NOMO-1 treated with DMSO at 0.1 percent for 48 hours (cell line): ENCODE measurements at regions not wholly inside any gene's neighbourhood (a gene's known extent, or its start where the extent isn't known, plus 50 kb on each side); places are given as distances from the start of the nearest gene placed in this dataset.

ENCODE experiments used
- DNase-seq: peaks from one replicate; lab custom pipeline; 2025; ENCODE audit not compliant: unreplicated experiment; lab: John Stamatoyannopoulos, UW

GRCh38 chr2:22513563-22513962, 871.4 kb upstream of the KLHL29 start:
- no peak for DNase-seq

GRCh38 chr2:22517141-22517540, 867.8 kb upstream of the KLHL29 start:
- no peak for DNase-seq

- no peak for DNase-seq
Observed at GRCh38 chr2:22518641-22519040, 866.3 kb upstream of the KLHL29 start.

DNA sequence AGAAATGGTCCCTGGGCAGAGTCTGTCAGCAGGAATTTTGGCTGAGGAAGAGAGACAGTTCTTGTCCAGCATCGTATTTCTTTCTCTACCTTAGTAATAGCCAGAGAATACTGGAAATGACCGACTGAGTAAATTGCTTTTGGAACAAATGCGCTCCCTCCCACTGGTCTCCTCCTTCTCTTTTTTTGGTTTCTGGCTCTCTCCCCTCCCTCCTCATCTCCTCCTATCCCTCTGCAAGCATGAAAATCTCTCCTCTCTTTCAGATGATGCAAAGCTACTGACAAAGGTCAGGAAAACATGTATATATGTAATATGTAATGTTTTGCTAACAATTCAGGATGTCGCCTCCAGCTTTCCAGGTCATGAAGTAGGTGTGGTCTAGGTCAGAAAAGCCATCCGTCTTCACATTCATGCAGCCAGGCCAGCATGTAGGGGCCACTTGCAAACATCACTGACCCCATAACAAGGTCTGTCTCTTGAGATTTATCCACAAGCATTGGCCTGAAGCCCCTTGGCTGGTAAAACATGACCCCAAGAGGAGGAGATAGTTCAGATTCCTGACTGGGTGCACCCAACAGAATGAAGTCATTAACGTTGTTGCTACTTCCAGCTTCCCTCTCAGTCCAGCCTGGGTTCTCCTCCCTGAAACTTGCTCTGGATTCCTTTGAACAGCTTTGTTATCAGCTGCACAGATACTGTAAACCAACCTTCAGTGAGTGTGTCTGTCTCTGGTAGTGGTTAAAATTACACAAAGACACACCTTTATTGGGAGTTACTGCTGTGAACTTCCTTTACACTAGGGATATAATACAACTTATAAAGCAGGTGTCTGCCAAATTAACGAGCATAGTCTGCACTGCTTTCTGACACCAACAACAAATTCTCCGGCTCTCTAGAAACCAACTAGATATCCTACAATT, 864.4 kb upstream of the KLHL29 start:
- no peak for DNase-seq

- DNase-seq, result no peak
Observed at GRCh38 chr2:22521620-22522019, 863.4 kb upstream of the KLHL29 start.

- DNase-seq, result no peak
Observed at GRCh38 chr2:22525681-22526080, 859.3 kb upstream of the KLHL29 start.

GRCh38 chr2:22530131-22530530, 854.8 kb upstream of the KLHL29 start:
- no peak for DNase-seq

- no peak for DNase-seq
Observed at GRCh38 chr2:22536133-22536532, 848.8 kb upstream of the KLHL29 start.

DNA sequence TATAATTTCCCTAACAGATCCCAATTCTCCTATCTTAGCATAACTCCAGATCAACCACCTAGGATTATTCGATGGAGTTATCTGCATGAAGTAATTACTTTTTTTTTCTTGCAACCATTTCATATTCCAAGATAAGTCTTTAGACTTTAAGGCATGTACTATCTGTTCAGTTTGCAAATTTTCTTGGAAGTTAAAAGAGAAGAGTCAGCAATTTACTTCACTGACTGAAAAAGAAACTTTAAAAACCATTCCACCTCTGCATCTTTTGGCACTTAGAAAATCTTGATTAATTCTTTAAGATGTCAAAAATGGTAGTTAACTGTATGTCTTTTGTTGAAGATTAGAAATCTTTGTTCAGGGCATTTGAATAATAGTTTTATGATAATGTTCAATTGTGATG, 830.5 kb upstream of the KLHL29 start:
- DNase-seq, result no peak

DNA sequence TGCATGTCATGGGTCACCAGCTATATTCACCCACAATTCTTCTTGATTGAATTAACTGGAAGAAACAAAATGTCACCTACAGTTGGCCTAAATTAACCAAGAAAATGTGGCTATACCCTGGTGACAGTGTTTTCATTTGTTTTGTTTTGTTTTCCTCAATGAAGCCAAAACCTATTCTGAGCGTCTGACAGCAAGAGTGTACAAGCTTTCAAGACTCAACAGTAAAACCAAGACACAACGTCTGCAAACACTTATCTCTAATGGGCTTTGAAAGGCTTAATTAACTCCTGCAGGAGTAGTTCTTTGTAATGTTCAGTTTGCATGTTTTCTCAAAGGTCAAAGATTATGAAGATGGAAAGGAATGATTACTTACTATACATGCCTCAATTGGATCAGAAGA, 827.6 kb upstream of the KLHL29 start:
- DNase-seq, result no peak

DNA sequence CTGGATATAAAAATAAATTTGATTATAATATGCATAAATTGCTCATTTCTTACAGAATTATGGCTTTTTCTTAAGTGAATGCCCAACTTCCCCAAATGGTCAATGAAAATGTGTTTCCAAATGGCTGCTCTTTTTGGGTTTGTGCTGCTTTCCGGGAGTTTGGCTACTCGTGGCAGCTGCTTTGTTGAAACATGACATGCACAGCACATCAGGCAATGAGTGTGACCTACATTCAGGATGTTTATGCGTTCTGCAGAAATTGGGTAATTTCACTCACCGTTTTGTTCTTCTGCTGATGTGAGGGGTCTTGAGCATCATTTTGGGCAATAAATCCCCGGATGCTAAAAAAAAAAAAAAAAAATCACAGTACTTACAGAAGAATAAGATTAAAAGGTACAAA, 825.0 kb upstream of the KLHL29 start:
- DNase-seq, result no peak

- DNase-seq, result no peak
Observed at GRCh38 chr2:22579341-22579740, 805.6 kb upstream of the KLHL29 start.

- DNase-seq, result no peak
Observed at GRCh38 chr2:22582107-22582506, 802.9 kb upstream of the KLHL29 start.

- DNase-seq, result no peak
Observed at GRCh38 chr2:22596306-22596705, 788.7 kb upstream of the KLHL29 start.

- no peak for DNase-seq
Observed at GRCh38 chr2:22600156-22600555, 784.8 kb upstream of the KLHL29 start.

DNA sequence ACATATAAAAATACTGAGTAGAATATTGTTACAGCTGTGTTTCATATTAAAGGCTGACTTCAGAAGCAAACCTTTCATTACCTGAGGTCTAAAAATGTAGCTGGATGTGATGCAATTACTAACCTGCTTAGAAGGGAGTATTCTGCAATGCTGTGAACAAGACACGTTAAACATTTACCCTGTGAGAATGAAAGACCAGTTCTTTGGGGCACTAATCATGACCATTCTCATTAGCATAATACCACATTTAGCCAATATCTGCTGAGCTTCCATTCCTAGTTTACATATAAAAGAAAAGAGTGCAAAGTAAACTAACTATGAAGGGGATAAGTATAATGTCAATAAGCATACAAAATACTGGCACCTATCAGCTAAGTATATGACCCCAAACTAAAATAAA, 784.0 kb upstream of the KLHL29 start:
- no peak for DNase-seq

- DNase-seq, result no peak
Observed at GRCh38 chr2:22604136-22604535, 780.8 kb upstream of the KLHL29 start.

DNA sequence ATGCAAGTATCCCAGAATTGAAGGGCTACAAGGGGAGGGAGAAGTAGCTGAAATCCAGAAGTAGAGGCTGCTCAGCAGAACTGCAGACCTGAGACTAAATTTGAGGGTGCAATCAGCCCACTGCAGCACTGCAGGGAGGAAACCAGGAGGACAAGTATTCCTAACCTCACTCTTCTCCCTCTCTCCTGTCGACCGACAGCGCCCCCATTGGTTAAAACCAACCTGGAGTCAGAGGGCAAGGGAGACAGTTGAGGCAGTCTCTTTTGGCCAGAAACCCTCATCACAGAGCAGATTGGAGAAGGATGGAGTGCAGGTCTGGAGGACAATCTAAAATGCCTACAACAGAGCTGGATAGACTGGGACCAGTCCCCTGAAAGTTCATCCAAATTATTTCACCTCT, 768.9 kb upstream of the KLHL29 start:
- no peak for DNase-seq

DNA sequence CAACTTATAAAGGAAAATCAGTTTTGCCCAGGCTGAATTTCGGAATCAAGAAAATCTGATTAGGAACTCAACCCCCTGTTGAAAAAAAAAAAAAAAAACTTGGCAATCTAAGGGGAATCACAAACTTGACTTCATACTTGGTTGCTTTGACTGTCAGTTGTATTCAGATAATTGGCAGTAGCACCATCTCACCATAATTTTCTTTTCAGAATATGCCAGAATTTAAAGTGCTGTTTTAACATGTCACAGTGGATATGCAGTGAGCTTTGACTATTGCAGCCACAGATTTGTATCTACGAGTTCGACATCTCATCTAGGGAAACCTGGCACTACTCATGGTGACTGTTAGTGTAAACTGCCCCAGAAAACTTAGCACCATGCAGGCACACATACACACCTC, 761.4 kb upstream of the KLHL29 start:
- no peak for DNase-seq

GRCh38 chr2:22626621-22627020, 758.4 kb upstream of the KLHL29 start:
- DNase-seq, result no peak

DNA sequence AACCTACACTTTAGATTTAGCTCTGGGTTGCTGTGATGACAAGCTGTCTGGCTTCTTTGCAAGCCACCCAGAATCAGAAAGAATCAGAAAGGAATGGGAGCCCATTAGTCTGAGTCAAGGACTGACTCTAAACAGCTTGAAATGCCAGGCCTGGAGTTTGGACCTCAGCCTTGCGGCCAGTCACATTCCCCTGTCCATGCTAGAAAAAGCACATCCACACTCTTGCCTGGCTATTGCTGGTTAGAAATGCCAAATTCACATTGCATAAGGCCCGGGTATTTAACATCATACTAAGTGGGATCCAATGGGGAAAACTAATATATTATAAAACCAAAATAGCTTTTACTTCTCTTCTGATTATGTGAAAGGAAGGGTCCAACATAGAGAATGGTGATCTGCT, 756.8 kb upstream of the KLHL29 start:
- no peak for DNase-seq

DNA sequence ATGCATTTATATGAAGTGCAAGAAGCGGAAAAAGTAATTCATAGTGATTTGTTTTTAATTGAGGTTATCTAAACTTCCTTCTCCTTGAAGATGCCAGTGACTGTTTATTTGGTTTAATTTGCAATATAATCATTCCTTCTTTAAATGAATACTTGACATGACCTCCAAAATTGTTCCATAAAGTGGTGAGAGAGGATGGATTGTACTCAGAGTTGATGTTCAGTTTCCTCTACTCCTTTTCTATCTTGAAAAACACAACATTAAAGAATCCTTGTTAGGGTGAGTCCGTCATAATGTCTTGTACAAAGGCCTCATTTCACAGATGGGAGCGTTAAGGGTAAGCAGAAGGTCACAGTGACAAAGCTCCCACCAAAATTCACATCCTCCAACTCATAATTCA, 756.1 kb upstream of the KLHL29 start:
- DNase-seq, result no peak

- no peak for DNase-seq
Observed at GRCh38 chr2:22634167-22634566, 750.8 kb upstream of the KLHL29 start.
